Smooth muscle cell (in vitro differentiated cells): ENCODE measurements at regions not wholly inside any gene's neighbourhood (a gene's known extent, or its start where the extent isn't known, plus 50 kb on each side); places are given as distances from the start of the nearest gene placed in this dataset.

Experiments used
- DNase-seq: peaks from one replicate; lab custom pipeline; 2025; ENCODE audit not compliant: unreplicated experiment; lab: John Stamatoyannopoulos, UW
- H2AFZ ChIP-seq: fragments of 200-600 bp; sonication (generic); 2 replicates; pipeline ENCODE4 v1.6.0; 2016; ENCODE audit warnings: antibody characterized with exemption, low read depth, mild to moderate bottlenecking
- H3F3A ChIP-seq: fragments of 200-600 bp; sonication (generic); 2 replicates; pipeline ENCODE4 v1.6.0; 2017; ENCODE audit warnings: antibody characterized with exemption, low read depth
- H3K27ac ChIP-seq: fragments of 200-600 bp; sonication (generic); 2 replicates; pipeline ENCODE4 v1.5.1; 2016; ENCODE audit warnings: low read depth, mild to moderate bottlenecking
- H3K27me3 ChIP-seq: fragments of 200-600 bp; sonication (generic); 2 replicates; pipeline ENCODE4 v1.6.1; 2016; ENCODE audit warnings: low read depth, mild to moderate bottlenecking
- H3K36me3 ChIP-seq: fragments of 200-600 bp; sonication (generic); 2 replicates; pipeline ENCODE4 v1.5.1; 2016; ENCODE audit warnings: low read depth
- H3K4me1 ChIP-seq: fragments of 200-600 bp; sonication (generic); 2 replicates; pipeline ENCODE4 v1.5.1; 2016; ENCODE audit warnings: low read depth
- H3K4me2 ChIP-seq: fragments of 200-600 bp; sonication (generic); 2 replicates; pipeline ENCODE4 v1.6.0; 2016; ENCODE audit warnings: mild to moderate bottlenecking
- H3K4me3 ChIP-seq: fragments of 200-600 bp; sonication (generic); 2 replicates; pipeline ENCODE4 v1.5.1; 2016; ENCODE audit warnings: mild to moderate bottlenecking
- H3K79me2 ChIP-seq: fragments of 200-600 bp; sonication (generic); 2 replicates; pipeline ENCODE4 v1.6.0; 2016; ENCODE audit warnings: low read depth, mild to moderate bottlenecking
- H3K9ac ChIP-seq: fragments of 200-600 bp; sonication (generic); 2 replicates; pipeline ENCODE4 v1.6.0; 2016; ENCODE audit warnings: low read depth
- H3K9me3 ChIP-seq: fragments of 200-600 bp; sonication (generic); replicated peaks from 2 replicates; pipeline ENCODE4 v1.5.1; 2016; ENCODE audit warnings: low read depth
- H4K20me1 ChIP-seq: fragments of 200-600 bp; sonication (generic); 2 replicates; pipeline ENCODE4 v1.6.0; 2016; ENCODE audit warnings: low read depth
- WGBS: methylation state at CpG from one replicate; pipeline ENCODE4 v1.1.7; 2016; ENCODE audit warnings: low lambda C conversion rate; 5-methylcytosine and 5-hydroxymethylcytosine counted together
- TF ChIP-seq, protein P1 (sequence below): fragments of 200-600 bp; sonication (generic); IDR thresholded peaks from 2 replicates; pipeline ENCODE4 v1.5.1; 2017; ENCODE audit warnings: borderline replicate concordance, mild to moderate bottlenecking, antibody characterized with exemption; ENCODE audit not compliant: insufficient read depth, poor library complexity, severe bottlenecking

DNA sequence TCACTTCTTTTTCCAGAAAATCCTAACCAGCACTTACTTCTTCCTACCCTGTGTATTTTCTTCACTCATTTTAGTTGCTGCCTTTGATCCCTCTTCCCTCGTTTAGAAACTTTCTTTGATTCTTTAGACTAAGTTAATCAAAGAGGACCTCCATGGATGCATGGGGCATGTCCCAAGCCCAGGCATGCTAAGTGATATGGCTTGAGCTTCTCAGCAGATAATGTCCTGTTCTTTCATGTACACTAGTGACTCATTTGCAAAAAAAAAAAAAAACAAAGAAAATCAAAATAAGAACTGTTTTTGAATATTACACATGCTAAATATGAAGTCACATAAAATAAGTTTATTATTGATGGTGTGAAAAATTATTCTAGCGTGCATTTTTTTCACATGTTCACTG, 800.9 kb downstream of the SATB2 start:
- H3K9ac ChIP-seq = no peak overlapping the region
- H4K20me1 ChIP-seq = no peaks in the 10 kb centered on the region
- no peak overlapping the region for H3K4me2 ChIP-seq
- H3K9me3 ChIP-seq = no peaks in the 10 kb centered on the region
- no peak overlapping the region for H3K4me3 ChIP-seq
- peaks cover 16% of the 10 kb centered on the region for H3K27me3 ChIP-seq
- H3K27ac ChIP-seq = no peak overlapping the region
- 56% methylated on average over 2 of the region's 2 CpGs for WGBS
- no peak overlapping the region for H2AFZ ChIP-seq
- no peak for DNase-seq
- no peaks in the 10 kb centered on the region for H3K79me2 ChIP-seq
- no peaks in the 10 kb centered on the region for H3F3A ChIP-seq
- TF ChIP-seq, protein P1, sequence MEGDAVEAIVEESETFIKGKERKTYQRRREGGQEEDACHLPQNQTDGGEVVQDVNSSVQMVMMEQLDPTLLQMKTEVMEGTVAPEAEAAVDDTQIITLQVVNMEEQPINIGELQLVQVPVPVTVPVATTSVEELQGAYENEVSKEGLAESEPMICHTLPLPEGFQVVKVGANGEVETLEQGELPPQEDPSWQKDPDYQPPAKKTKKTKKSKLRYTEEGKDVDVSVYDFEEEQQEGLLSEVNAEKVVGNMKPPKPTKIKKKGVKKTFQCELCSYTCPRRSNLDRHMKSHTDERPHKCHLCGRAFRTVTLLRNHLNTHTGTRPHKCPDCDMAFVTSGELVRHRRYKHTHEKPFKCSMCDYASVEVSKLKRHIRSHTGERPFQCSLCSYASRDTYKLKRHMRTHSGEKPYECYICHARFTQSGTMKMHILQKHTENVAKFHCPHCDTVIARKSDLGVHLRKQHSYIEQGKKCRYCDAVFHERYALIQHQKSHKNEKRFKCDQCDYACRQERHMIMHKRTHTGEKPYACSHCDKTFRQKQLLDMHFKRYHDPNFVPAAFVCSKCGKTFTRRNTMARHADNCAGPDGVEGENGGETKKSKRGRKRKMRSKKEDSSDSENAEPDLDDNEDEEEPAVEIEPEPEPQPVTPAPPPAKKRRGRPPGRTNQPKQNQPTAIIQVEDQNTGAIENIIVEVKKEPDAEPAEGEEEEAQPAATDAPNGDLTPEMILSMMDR = no peak
- H3K4me1 ChIP-seq = no peaks in the 10 kb centered on the region
- H3K36me3 ChIP-seq = no peaks in the 10 kb centered on the region

DNA sequence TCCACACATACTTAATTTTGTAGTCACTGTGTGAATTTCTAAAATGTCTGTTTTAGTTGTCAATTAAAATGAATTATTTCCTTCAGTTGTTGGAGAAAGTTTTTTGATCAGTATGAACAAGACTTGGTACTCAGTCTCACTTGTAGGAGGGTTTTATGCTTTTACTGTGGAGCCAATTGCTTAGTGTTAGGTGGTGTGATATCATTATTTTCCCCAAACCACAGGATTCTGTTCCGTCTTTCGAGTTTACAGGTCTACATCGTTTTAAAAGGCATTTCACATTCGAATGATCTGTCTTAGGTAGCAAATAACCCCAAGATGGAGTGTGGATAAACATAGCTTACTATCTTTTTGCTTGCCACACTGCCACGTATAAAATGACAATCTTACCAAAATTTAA, 803.1 kb downstream of the SATB2 start:
- no peak overlapping the region for H2AFZ ChIP-seq
- H3F3A ChIP-seq = no peaks in the 10 kb centered on the region
- WGBS = 86% methylated on average over 5 of the region's 5 CpGs
- H3K79me2 ChIP-seq = no peaks in the 10 kb centered on the region
- H3K4me3 ChIP-seq = no peak overlapping the region
- DNase-seq = no peak
- H3K27ac ChIP-seq = no peak overlapping the region
- TF ChIP-seq, protein P1 = no peak
- no peaks in the 10 kb centered on the region for H4K20me1 ChIP-seq
- H3K9me3 ChIP-seq = no peaks in the 10 kb centered on the region
- no peaks in the 10 kb centered on the region for H3K4me1 ChIP-seq
- no peak overlapping the region for H3K4me2 ChIP-seq
- H3K27me3 ChIP-seq = peaks cover 31% of the 10 kb centered on the region
- H3K36me3 ChIP-seq = no peaks in the 10 kb centered on the region
- no peak overlapping the region for H3K9ac ChIP-seq

DNA sequence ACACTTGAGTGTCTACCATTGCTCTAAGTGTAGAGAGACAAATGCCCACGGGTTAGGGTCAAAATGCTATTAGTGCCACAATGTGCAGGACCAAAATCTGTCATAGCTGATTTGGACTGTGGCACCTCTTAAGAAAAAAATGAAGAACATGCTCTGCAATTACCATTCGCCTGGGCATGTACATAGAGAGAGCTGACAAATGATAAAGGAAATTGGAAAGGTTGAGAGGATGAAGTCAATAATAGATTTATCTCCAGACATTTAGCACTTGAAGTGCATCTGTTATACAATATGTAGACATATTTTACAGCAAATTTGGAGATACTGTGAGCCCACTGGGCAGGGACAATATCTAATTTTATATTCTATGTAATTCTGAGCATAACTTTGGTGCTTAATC, 804.4 kb downstream of the SATB2 start:
- WGBS = 77% methylated on average over 2 of the region's 2 CpGs
- Histone ChIP-seq H3F3A (no peaks in the 10 kb centered on the region), H4K20me1 (no peaks in the 10 kb centered on the region), H2AFZ (no peak overlapping the region), H3K4me2 (no peak overlapping the region), H3K4me3 (no peak overlapping the region), H3K79me2 (no peaks in the 10 kb centered on the region), H3K4me1 (no peaks in the 10 kb centered on the region), H3K36me3 (no peaks in the 10 kb centered on the region), H3K27ac (no peak overlapping the region), H3K27me3 (peaks cover 31% of the 10 kb centered on the region), H3K9me3 (no peaks in the 10 kb centered on the region), H3K9ac (no peak overlapping the region)
- TF ChIP-seq, protein P1 = no peak
- DNase-seq = no peak

- H3K4me2 ChIP-seq = no peak overlapping the region
- no peaks in the 10 kb centered on the region for H3K4me1 ChIP-seq
- no peaks in the 10 kb centered on the region for H3F3A ChIP-seq
- DNase-seq = no peak
- peaks cover 31% of the 10 kb centered on the region for H3K27me3 ChIP-seq
- no peak overlapping the region for H3K9ac ChIP-seq
- no peak overlapping the region for H3K4me3 ChIP-seq
- no peak overlapping the region for H3K27ac ChIP-seq
- 92% methylated on average over 1 of the region's 1 CpG for WGBS
- H4K20me1 ChIP-seq = no peaks in the 10 kb centered on the region
- no peaks in the 10 kb centered on the region for H3K79me2 ChIP-seq
- TF ChIP-seq, protein P1 = no peak
- H2AFZ ChIP-seq = no peak overlapping the region
- no peaks in the 10 kb centered on the region for H3K36me3 ChIP-seq
- H3K9me3 ChIP-seq = no peaks in the 10 kb centered on the region
These were observed 805.3 kb downstream of the SATB2 start for GRCh38 chr2:198652461-198652860.
